ENCODE measurements at regions not wholly inside any gene's neighbourhood (a gene's known extent, or its start where the extent isn't known, plus 50 kb on each side); places are given as distances from the start of the nearest gene placed in this dataset.
"Not testable (repeated sequence)": the region's sequence is repeated elsewhere in the genome, so short reads cannot be mapped to it uniquely, and the experiment has no call there.

DNA sequence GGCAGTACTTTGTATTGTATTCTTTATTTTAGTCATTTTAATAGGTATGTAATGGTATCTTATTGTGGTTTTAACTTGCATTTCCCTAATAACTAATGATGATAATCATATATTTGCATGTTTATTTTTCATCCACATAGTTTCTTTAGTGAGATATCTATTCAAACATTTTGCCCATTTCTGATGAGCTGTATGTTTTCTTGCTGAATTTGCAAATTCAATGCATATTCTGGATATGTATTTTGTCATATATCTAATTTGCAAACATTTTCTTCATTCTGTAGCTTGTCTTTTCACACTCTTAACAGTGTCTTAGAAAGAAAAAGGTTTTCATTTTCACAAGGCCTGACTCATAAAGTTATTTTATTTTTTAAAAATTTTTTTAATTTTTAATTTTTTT is 372.1 kb downstream of the ZNF674 start:
- no peaks in the 10 kb centered on the region for H3K4me1 ChIP-seq (ENCODE audit: control insufficient read depth, extremely low read depth, insufficient read depth, low read length)
- no peaks in the 10 kb centered on the region for H3K79me2 ChIP-seq (ENCODE audit: control insufficient read depth, insufficient read depth, low read length)
- no peaks in the 10 kb centered on the region for H3K36me3 ChIP-seq (ENCODE audit: control insufficient read depth in 2 of 2, extremely low read depth in 1 of 2, insufficient read depth in 2 of 2, low read length in 2 of 2)
- DNase-seq (ENCODE audit: low read depth, low spot score) (no peak), FAIRE-seq (no peak)
- no peaks in the 10 kb centered on the region for H4K20me1 ChIP-seq (replicated peaks; ENCODE audit: control insufficient read depth, extremely low read depth, insufficient read depth, low read length)
- H3K27me3 ChIP-seq (ENCODE audit: control insufficient read depth in 2 of 2, insufficient read depth in 2 of 2, low read length in 2 of 2): no peaks in the 10 kb centered on the region
- no peak overlapping the region for H3K9ac ChIP-seq (replicated peaks; ENCODE audit: extremely low read depth, insufficient read depth, low read length)
- BruUV-seq (replicated peaks): no TSS peak
- no peak overlapping the region for H3K4me3 ChIP-seq (replicated peaks in 1 of 3; ENCODE audit: insufficient read depth in 1 of 3, low read depth in 1 of 3, low read length in 3 of 3)
- intact Hi-C loops (cut with micrococcal nuclease) (no loop called here), dilution Hi-C loops (cut with MboI; ENCODE audit: extremely low pct_ligation_motif_present, low sequenced_read_pairs) (no loop called here)
- TF ChIP-seq, protein P1, sequence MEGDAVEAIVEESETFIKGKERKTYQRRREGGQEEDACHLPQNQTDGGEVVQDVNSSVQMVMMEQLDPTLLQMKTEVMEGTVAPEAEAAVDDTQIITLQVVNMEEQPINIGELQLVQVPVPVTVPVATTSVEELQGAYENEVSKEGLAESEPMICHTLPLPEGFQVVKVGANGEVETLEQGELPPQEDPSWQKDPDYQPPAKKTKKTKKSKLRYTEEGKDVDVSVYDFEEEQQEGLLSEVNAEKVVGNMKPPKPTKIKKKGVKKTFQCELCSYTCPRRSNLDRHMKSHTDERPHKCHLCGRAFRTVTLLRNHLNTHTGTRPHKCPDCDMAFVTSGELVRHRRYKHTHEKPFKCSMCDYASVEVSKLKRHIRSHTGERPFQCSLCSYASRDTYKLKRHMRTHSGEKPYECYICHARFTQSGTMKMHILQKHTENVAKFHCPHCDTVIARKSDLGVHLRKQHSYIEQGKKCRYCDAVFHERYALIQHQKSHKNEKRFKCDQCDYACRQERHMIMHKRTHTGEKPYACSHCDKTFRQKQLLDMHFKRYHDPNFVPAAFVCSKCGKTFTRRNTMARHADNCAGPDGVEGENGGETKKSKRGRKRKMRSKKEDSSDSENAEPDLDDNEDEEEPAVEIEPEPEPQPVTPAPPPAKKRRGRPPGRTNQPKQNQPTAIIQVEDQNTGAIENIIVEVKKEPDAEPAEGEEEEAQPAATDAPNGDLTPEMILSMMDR (IDR thresholded peaks at IDR 0.05; ENCODE audit: extremely low read depth in 1 of 2, insufficient read depth in 1 of 2, low read depth in 1 of 2, low read length in 2 of 2): no peak
- TF ChIP-seq FOS (IDR thresholded peaks at IDR 0.05; ENCODE audit: borderline replicate concordance, insufficient read depth, low read length): no peak
- POLR2A ChIA-PET: no interaction called here
- H3K9me3 ChIP-seq (replicated peaks; ENCODE audit: control insufficient read depth, insufficient read depth, low read length): no peaks in the 10 kb centered on the region
- H3K9me1 ChIP-seq (replicated peaks; ENCODE audit: control insufficient read depth, extremely low read depth, insufficient read depth, low read length): no peaks in the 10 kb centered on the region
- H2AFZ ChIP-seq (ENCODE audit: low read depth, low read length): no peak overlapping the region
- H3K27ac ChIP-seq (ENCODE audit: insufficient read depth, low read depth, low read length): no peak overlapping the region
- H3K4me2 ChIP-seq (ENCODE audit: insufficient read depth, low read length): no peak overlapping the region
- CTCF ChIA-PET: no interaction called here

DNA sequence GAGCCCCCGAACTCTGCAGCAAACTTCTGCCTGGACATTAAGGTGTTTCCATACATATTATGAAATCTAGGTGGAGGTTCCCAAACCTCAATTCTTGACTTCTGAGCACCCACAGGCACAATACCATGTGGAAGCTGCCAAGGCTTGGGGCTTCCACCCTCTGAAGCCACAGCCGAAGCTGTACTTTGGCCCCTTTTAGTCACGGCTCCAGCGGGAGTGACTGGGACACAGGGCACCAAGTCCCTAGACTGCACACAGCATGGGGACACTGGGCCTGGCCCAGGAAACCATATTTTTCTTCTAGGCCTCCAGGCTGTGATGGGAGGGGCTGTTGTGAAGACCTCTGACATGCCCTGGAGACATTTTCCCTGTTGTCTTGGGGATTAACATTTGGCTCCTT is 373.8 kb downstream of the ZNF674 start:
- H3K4me2 ChIP-seq (ENCODE audit: insufficient read depth, low read length); DNase-seq (ENCODE audit: low read depth, low spot score); FAIRE-seq; dilution Hi-C loops (cut with MboI; ENCODE audit: extremely low pct_ligation_motif_present, low sequenced_read_pairs); H4K20me1 ChIP-seq (replicated peaks; ENCODE audit: control insufficient read depth, extremely low read depth, insufficient read depth, low read length); POLR2A ChIA-PET; H3K4me3 ChIP-seq (replicated peaks in 1 of 3; ENCODE audit: insufficient read depth in 1 of 3, low read depth in 1 of 3, low read length in 3 of 3); intact Hi-C loops (cut with micrococcal nuclease); H2AFZ ChIP-seq (ENCODE audit: low read depth, low read length); H3K27ac ChIP-seq (ENCODE audit: insufficient read depth, low read depth, low read length); H3K79me2 ChIP-seq (ENCODE audit: control insufficient read depth, insufficient read depth, low read length); H3K9ac ChIP-seq (replicated peaks; ENCODE audit: extremely low read depth, insufficient read depth, low read length); H3K9me1 ChIP-seq (replicated peaks; ENCODE audit: control insufficient read depth, extremely low read depth, insufficient read depth, low read length); H3K4me1 ChIP-seq (ENCODE audit: control insufficient read depth, extremely low read depth, insufficient read depth, low read length); H3K27me3 ChIP-seq (ENCODE audit: control insufficient read depth in 2 of 2, insufficient read depth in 2 of 2, low read length in 2 of 2); BruUV-seq (replicated peaks); H3K9me3 ChIP-seq (replicated peaks; ENCODE audit: control insufficient read depth, insufficient read depth, low read length); H3K36me3 ChIP-seq (ENCODE audit: control insufficient read depth in 2 of 2, extremely low read depth in 1 of 2, insufficient read depth in 2 of 2, low read length in 2 of 2): not testable (repeated sequence)
- CTCF ChIA-PET: interaction anchor here (0.6 kb wide), 1 partner anchor 342 kb away, joined by 3 read pairs; no protein-coding TSS in a partner anchor
